Chondrocyte (in vitro differentiated cells): ENCODE measurements at regions not wholly inside any gene's neighbourhood (a gene's known extent, or its start where the extent isn't known, plus 50 kb on each side); places are given as distances from the start of the nearest gene placed in this dataset.
A peak's percentile ranks its signal among the peaks of the same experiment; 100 is the strongest.
"Not testable (repeated sequence)": the region's sequence is repeated elsewhere in the genome, so short reads cannot be mapped to it uniquely, and the experiment has no call there.

Experiments
- DNase-seq: peaks from one replicate; pipeline ENCODE4 v3.0.0; 2021; ENCODE audit warnings: mixed read lengths, low spot score
- H3K27ac Mint-ChIP-seq: one replicate; pipeline ENCODE4 v1.8.0; 2021; ENCODE audit warnings: mild to moderate bottlenecking, moderate library complexity, mixed read lengths; ENCODE audit not compliant: unreplicated experiment
- H3K27me3 Mint-ChIP-seq: 2 replicates; pipeline ENCODE4 v1.8.0; 2021; ENCODE audit warnings: low read depth, mixed read lengths
- H3K36me3 Mint-ChIP-seq: 2 replicates; pipeline ENCODE4 v1.8.0; 2021; ENCODE audit warnings: low read depth, mixed read lengths
- H3K4me1 Mint-ChIP-seq: 2 replicates; pipeline ENCODE4 v1.8.0; 2021; ENCODE audit warnings: low read depth, mild to moderate bottlenecking, mixed read lengths
- H3K4me3 Mint-ChIP-seq: one replicate; pipeline ENCODE4 v1.8.0; 2021; ENCODE audit warnings: mild to moderate bottlenecking, moderate library complexity, mixed read lengths; ENCODE audit not compliant: unreplicated experiment
- H3K9me3 Mint-ChIP-seq: 2 replicates; pipeline ENCODE4 v1.8.0; 2021; ENCODE audit warnings: low read depth, mixed read lengths
- TF ChIP-seq, protein P1 (sequence below): fragments of 200-600 bp; sonication (generic); IDR thresholded peaks from 2 replicates; pipeline ENCODE4 v1.5.0; 2021; ENCODE audit warnings: antibody characterized with exemption, mild to moderate bottlenecking, moderate library complexity

DNA sequence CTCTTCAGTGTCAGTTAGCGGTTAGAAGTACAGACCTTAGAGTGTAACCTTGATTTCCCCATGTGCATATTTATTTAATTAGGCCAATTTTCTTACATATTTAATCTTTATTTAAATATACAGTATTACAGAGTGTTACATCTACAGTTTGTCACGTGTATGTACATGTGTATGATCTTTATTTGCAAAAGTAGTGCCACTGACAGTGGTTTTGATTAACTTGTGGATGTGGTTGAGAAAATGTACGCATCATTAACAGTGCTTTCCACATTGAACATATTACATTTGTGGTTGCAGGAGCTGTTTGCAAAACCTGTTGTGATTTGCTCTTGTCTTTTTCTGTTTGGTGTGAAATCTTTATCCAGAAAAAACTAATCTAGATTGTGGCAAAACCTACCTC is 535.5 kb downstream of the FLRT2 start:
- peaks cover 2% of the 10 kb centered on the region for H3K36me3 Mint-ChIP-seq
- TF ChIP-seq, protein P1, sequence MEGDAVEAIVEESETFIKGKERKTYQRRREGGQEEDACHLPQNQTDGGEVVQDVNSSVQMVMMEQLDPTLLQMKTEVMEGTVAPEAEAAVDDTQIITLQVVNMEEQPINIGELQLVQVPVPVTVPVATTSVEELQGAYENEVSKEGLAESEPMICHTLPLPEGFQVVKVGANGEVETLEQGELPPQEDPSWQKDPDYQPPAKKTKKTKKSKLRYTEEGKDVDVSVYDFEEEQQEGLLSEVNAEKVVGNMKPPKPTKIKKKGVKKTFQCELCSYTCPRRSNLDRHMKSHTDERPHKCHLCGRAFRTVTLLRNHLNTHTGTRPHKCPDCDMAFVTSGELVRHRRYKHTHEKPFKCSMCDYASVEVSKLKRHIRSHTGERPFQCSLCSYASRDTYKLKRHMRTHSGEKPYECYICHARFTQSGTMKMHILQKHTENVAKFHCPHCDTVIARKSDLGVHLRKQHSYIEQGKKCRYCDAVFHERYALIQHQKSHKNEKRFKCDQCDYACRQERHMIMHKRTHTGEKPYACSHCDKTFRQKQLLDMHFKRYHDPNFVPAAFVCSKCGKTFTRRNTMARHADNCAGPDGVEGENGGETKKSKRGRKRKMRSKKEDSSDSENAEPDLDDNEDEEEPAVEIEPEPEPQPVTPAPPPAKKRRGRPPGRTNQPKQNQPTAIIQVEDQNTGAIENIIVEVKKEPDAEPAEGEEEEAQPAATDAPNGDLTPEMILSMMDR, result no peak
- no peak for DNase-seq
- peaks cover 4% of the 10 kb centered on the region for H3K9me3 Mint-ChIP-seq
- peaks cover 2% of the 10 kb centered on the region for H3K27me3 Mint-ChIP-seq
- H3K4me3 Mint-ChIP-seq, result no peak overlapping the region
- H3K4me1 Mint-ChIP-seq, result peaks cover 11% of the 10 kb centered on the region
- H3K27ac Mint-ChIP-seq, result no peak overlapping the region

GRCh38 chr14:86064595-86064994 is 534.7 kb downstream of the FLRT2 start:
- not testable (repeated sequence) for H3K27ac Mint-ChIP-seq, DNase-seq, H3K36me3 Mint-ChIP-seq, H3K27me3 Mint-ChIP-seq, H3K9me3 Mint-ChIP-seq, H3K4me3 Mint-ChIP-seq
- peaks cover 11% of the 10 kb centered on the region for H3K4me1 Mint-ChIP-seq

DNA sequence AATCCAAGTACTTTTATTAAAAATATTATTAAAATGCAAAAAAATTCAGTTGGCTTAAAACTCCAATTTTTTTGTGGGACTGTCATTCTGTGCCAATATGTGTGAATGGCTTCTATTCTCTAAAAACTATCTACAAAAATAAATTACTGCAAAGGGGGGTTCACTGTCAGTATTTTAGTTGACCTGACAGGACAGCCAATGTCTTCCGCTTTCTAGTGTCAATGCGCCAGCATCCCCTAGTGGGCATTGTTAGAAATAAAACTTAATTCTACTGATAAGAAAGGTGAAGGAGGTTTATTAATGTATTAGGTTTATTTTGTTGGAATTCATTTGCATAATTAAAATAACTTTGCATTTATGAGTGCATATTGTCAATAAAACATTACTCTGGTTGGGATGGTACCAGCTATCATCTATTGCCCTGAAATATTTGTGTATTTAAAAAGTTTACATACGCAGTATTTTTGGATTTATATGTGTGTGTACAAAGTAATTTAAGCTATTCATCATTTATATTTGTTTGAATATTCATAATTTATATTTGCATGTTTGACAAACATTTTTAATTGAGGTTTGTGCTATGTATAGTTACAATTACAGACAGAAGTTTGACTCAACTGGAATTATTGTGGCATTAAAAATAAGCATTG is 527.2 kb downstream of the FLRT2 start:
- no peak for DNase-seq
- peaks cover 2% of the 10 kb centered on the region for H3K27me3 Mint-ChIP-seq
- TF ChIP-seq, protein P1, result peak; percentile 97
- no peak overlapping the region for H3K27ac Mint-ChIP-seq
- H3K36me3 Mint-ChIP-seq, result no peaks in the 10 kb centered on the region
- peaks cover 11% of the 10 kb centered on the region for H3K4me1 Mint-ChIP-seq
- no peaks in the 10 kb centered on the region for H3K9me3 Mint-ChIP-seq
- H3K4me3 Mint-ChIP-seq, result no peak overlapping the region

GRCh38 chr14:86055512-86056075 is 525.6 kb downstream of the FLRT2 start:
- Mint-ChIP-seq H3K36me3 (no peaks in the 10 kb centered on the region), H3K4me1 (no peaks in the 10 kb centered on the region), H3K4me3 (no peak overlapping the region), H3K9me3 (no peaks in the 10 kb centered on the region), H3K27ac (no peak overlapping the region), H3K27me3 (no peaks in the 10 kb centered on the region)
- no peak for DNase-seq
- TF ChIP-seq, protein P1, result peak; percentile 69

DNA sequence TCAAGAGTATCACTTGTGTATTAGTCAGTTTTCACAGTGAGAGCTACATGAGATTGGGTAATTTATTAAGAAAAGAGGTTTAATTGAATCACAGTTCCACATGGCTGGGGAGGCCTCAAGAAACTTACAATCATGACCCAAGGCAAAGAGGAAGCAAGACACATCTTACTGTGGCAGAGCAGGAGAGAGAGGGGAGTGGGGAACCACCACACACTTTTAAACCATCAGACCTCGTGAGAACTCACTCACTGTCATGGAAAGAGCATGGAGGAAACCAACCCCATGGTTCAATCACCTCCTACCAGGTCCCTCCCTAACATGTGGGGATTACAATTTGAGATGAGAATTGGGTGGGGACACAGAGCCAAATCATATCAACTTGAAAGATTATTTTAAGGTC is 522.9 kb downstream of the FLRT2 start:
- Mint-ChIP-seq H3K27ac (no peak overlapping the region), H3K9me3 (no peaks in the 10 kb centered on the region), H3K4me1 (no peaks in the 10 kb centered on the region), H3K36me3 (no peaks in the 10 kb centered on the region), H3K4me3 (no peak overlapping the region), H3K27me3 (no peaks in the 10 kb centered on the region)
- no peak for DNase-seq
- TF ChIP-seq, protein P1, result no peak

DNA sequence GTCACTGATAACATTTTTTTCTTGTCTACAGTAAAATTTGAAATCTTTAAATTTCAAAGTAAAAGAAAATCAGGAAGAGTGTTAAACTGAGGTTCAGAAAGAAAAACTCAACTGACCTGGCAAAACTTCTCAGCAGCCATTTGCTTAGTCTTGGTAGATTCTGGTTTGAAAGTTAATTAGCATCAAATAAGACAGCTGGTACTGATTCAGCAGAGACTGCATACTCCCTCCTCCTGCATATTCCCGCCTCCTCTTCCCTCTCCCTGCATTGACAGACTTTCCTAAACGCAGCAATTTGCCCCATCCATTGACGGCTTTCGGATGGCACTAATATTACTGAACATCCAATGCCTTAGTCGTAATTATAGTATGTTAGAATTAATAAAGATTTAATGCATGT is 520.8 kb downstream of the FLRT2 start:
- Mint-ChIP-seq H3K36me3 (peaks cover 2% of the 10 kb centered on the region), H3K4me3 (no peak overlapping the region), H3K4me1 (no peaks in the 10 kb centered on the region), H3K9me3 (peaks cover 7% of the 10 kb centered on the region), H3K27ac (no peak overlapping the region), H3K27me3 (no peaks in the 10 kb centered on the region)
- TF ChIP-seq, protein P1, result no peak
- no peak for DNase-seq
